Glomerular visceral epithelial cell (primary cell): ENCODE measurements at regions not wholly inside any gene's neighbourhood (a gene's known extent, or its start where the extent isn't known, plus 50 kb on each side); places are given as distances from the start of the nearest gene placed in this dataset.
"Not testable (repeated sequence)": the region's sequence is repeated elsewhere in the genome, so short reads cannot be mapped to it uniquely, and the experiment has no call there.

Experiments used
- DNase-seq: peaks from one replicate; pipeline ENCODE4 v3.0.0-alpha.2; 2016; ENCODE audit errors: extremely low spot score

DNA sequence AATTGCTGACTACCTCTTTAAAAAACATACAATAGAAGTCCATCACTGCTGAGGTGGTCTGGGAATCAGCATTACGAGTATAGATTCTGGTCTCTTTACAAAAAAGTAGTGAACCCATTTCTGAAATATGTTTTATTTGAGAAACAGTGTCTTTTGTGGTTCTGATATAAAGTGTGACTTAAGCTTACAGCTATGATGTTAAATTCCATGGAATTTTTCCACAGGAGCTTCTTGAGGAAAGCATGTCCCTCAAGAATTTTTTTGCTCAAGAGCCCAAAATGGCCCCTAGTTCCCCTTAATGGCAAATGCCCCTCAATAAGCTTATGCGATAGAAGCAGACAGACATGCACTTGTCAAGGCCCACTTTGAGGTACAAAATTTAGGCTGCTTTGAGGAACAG, 265.7 kb downstream of the FAM170A start:
- DNase-seq = no peak

DNA sequence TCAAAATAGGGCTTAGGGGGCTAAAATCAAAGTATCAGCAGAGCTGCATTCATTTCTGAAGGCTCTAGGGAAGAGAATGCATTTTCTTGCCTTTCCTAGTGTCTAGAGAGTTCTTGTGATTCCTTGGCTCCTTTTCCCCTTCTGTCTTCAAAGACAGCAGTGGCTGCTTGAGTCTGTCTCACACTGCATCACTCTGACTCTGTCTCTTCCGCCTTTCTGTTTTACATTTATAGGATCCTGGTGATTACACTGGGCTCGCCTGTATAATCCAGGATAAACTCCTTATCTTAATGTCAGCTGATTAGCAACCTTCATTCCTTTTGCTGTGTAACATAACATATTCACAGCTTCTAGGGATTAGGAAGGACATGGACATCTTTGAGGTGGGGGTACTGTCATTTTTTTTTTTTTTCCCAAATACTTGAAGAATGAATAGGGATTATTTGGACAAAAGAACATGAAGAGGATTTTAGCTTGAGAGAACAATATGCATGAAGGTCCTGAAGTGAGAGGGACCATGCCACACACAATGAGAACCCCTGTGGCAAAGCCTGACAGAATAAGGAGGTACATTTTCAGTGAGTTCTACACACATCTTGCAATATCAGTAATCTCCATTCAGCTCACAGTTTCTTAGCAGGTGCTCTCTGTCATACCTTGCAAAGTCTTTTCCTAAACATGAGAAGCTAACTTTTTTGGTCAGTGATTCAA, 267.6 kb downstream of the FAM170A start:
- DNase-seq = no peak

DNA sequence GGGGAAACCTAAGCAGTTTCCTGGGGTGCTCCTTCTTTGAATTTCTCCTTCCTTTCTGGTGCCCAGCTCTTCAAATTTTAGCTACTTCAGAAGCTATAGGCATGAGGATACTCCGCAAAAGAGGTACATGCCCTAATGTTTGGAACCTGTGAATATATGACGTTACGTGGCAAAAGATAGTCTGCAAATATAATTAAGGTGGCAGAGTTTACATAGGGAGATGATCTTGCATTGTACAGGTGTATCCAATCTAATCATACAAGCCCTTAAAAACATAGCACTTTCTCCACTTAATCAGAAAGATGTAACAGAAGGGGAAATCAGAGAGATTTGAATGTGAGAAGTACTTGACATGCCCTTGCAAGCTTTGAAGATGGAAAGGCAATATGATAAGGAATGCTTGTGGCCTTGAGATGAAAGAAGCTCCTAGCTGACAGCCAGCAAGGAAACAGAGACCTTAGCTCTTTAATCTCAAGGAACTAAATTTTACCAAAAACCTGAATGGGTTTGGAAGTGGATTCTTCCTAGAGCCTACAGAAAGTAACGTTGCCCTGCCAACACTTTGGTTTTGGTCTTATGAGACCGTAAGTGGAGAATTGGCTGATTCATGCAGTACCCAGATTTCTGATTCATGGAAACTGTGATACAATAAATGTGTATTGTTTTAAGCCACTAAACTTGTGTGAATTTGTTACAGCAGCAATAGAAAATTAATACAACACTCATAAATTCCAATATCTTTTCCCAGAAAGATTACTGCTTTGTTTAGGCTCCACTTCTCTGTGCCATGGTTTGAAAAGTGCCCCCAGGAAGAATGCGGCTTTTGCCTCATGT, 268.4 kb downstream of the FAM170A start:
- no peak for DNase-seq

DNA sequence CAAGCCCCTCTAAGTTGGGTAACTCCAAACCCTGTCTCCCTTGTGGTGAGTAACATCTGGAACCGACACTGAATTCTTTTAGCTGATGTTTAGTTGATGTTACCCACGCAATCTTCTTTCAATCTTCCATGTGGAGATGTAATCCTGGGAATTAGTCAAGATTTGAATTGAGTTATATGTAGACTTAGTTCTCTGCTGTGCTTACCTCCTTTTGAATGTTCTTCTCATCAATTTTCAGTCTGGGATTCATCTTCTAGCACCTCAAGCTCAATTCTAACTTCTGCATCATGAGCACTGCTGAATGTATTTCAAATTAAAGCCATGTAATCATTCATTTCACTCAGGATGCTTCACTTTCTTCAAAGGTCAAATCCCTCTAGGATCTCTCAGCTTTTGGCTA, 270.6 kb downstream of the FAM170A start:
- no peak for DNase-seq

DNA sequence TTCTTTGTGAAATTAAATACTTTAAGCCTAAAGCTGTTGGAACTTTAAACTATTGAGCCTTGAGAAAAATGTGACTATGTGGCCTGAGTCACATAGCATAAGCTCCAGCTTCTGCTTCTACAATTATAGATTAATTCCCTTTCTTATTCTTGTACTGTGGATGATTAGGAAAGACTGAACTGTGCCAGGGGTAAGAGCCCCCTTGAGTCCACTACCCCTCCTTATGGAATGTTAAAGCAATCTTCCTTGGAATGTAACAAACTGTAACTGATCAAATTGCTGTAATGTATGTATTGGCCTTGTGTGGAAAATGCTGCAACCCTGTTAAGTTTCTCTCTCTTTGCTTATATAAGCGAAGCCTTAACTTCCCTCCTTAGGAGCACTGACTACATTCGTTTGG, 273.2 kb downstream of the FAM170A start:
- DNase-seq = no peak

DNA sequence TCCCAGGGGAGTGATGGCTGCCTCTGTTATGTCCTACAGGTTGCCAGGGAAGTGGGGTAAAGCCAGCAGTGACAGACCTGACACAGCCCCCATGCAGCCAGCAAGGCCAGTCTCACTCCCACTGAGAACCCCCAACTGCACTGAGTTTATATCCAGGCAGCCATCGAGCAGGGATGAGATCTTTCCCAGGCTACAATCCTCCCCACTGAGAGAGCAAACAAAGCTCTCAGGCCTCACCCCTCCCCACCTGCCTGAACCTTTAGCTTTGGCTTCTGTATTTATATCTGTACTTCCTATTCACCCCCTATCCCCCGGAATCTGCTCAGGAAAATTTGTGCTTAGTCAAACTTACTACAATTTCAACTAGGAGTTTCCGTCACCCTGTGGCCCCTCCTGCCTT, 284.1 kb downstream of the FAM170A start:
- no peak for DNase-seq

DNA sequence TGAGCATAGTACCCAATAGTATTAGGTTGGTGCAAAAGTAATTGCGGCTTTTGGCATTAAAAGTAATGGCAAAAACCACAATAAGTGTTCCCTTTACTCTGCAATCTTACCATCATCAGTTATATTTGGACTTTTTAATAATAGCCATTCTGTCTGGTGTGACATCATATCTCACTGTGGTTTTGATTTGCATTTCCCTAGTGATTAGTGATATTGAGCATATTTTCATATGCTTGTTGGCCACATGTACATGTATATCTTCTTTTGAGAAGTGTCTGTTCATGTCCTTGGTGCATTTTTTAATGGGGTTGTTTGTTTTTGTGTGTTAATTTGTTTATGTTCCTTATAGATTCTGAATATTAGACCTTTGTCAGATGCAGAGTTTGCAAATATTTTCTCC, 289.9 kb downstream of the FAM170A start:
- DNase-seq = no peak

DNA sequence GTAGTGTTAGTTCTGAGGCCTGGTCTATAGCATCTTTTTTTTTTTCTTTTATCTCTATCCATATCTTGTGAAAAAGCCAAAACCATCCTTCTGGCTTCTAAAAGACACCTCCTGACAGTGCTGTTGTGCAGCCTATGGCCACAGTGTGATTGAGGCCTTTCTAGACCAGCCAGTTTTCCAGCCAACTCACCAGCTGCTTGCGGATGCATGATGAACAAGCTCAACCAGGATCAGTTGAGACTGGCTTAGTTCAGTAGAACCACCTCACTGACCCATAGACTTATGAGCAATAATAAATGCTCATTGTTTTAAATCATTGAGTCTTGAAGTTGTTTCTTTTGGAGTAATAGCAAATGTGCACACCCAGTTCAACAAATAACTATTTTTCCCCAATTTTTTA, 296.9 kb downstream of the FAM170A start:
- DNase-seq = no peak

DNA sequence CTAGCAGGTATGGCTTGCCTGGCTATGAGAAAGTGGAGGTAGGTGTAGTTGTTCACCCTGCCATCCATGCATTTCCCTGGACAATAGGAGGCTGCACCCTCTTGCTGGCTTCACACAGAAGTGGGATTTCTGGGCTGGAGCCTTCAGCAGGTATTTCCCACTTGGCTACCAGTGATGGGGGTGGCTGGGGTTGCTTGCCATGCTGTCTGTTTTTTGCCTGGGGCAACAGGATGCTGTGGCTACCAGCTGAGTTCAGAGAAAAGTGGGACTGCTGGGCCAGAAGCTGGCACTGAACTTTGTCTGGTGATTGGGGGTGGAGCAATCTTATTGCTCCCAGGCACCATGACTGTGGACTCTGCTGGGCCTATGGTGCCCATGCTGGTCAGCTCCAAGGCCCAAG, 299.6 kb downstream of the FAM170A start:
- DNase-seq = no peak

DNA sequence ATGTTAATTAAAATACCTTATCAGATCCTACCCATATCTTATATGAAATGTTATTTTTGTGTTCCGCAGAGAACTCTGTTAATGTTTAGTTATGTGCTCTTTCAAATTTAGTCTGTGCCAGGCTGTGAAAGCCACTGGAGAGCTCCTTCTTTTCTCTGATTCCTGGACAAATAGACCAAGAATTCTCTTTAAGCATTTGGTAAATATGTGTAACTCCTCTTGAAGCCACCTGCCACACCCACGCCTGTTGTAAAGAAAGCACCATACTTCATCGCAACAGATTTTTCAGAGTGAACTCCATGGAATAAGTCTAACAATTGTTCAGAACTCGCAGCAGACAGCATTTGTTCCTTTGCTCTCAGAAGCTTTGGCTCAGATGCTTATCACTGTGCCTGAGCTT, 301.1 kb downstream of the FAM170A start:
- no peak for DNase-seq

DNA sequence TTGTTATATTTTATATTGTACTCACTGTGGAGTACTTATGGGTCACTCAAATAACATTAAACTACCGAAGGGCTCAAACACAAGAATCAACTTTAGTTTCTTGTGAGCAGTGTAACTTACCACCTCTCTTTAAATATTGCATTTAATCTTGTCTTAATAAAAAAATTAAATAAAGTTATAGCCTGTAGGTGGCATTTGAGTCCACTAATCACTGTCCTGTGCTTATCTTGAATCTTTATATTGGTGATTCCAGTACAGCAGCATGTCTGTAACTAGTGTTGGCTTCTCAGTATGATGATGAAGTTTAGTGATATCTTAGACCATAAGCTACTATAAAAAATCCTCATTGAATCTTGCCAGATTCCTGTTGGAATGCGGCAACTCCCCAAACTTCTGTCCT, 313.8 kb downstream of the FAM170A start:
- DNase-seq = no peak

DNA sequence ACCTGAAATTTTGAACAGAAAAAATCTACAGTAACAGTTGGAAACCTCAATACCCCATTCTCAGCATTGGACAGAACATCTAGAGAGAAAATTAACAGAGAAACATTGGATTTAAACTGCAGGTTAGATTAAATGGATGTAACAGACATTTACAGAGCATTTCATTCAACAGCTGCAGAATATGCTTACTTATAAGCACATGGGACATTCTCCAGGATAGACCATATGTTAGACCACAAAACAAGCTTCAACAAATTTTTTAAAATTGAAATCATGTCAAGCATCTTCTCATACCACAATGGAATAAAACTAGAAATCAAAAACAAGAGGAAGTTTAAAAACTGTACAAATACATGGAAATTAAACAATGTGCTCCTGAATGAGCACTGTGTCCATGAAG, 316.3 kb downstream of the FAM170A start:
- DNase-seq = no peak

DNA sequence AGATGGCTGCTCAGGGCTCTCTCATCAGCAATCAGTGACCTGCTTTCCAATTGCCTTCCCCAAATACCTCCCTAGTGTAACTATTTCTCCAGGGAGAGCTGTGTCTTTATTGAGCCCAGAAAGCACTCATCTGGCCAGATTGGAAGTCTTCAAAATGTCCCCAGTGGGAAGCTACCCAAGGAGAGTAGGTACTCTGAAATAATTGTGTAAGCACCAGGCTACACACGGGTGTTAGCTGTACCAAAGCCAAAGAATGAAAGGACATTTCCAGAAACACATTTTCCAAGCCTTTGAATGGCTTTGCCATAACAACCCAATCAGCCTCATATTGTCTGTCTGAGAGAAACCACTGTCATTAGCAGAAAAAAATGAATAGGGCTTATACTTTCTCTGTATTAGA, 318.8 kb downstream of the FAM170A start:
- no peak for DNase-seq

DNA sequence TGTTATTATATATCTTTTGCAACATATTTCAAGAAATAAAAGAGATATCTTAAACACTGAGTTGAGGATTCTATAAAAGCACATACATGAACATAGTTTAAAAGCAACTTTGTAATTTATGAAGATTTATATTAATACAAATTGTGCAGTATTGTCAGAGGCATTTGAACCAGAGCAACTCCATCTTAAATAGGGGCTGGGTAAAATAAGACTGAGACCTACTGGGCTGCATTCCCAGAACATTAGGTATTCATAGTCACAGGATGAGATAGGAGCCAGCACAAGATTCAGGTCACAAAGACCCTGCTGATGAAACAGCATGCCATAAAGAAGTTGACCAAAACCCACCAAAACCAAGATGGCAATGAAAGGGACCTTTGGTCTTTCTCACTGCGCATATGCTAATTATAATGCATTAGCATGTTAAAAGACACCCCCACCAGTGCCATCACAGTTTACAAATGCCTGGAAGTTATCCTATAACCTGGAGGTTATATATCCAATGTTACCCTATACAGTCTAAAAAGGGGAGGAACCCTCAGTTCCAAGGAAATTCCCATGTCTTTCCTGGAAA, 320.2 kb downstream of the FAM170A start:
- no peak for DNase-seq

DNA sequence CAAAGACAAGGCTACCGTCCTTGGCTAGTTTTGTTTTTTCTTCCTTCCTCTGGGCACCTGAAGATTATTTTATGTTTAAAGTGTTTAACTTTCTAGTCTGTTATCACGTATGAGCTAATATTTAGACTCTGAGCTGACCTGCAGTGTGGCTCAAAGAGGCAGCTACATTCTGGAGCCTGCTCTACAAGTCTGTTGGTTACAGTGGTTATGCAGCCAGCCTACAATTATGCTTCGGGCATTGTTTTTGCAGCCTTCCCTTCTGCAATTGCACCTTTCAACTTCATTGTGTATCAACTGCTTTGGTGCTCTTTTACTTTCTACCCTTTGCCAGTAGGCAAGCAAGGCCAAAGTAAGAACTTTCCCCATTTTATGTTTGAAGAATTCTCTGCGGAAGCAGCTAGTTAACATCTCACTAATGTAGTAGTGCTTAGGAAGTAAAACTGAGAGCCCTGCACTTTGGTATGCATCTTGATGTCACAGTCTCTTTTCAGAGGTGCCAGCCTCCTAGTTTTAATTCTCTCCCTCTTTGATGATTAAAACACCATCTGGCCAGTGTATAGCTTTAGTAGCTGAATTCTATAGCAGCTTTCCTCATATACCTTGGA, 322.1 kb downstream of the FAM170A start:
- DNase-seq = no peak

DNA sequence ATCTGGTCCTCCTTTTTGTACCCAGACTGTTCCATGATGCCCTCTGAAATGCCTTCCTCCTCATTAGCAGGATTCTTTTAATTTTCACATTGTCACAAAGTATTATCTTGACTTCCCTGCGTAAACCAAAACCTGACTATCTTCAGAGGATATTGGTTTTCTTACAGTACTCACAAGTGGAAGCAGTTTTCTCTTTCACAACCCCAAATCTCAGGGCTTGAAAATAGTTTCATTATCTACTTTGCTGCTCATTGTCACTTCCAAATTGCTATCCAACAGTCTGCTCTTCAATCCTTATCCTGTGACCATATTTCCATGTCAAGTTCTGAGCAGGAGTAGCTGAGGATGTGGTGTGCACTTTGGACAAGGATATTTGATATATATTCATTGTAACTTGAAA, 324.1 kb downstream of the FAM170A start:
- DNase-seq = no peak

DNA sequence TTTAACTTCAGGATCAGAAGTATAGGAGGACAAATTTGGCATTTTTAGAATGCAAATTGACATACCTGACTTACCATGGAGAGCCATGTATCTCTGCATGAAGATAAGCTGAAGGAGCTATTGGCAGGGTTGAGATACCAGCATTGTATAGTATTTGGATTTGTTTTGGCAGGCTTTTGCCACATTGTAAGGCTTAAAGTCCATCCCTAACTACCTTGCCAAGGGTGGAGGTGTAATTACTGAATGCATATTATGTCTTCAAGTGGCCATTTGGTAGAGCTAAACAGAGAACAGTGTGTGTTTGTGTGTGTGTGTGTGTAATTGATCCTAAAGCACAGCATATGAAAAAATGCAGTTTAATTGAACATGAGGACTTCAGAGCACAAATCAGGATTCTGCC, 324.7 kb downstream of the FAM170A start:
- no peak for DNase-seq

DNA sequence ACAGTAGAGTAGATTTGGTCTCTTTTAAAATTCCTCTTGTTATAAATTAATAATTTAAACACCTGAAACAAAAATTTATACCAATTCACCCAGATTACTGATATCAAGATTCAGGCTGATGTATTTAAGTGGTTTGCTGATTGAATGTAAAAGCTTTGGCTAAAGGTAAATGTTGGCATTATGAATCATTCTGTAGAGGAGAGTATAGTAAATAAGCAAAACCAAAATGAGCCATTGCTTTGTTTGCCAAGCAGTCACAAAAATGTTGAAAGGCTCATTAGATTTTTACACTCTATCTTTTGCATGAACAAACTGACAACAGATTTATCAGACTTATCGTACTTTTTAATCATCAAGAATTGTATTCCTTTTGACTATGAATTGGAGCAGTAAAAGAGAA, 332.6 kb downstream of the FAM170A start:
- no peak for DNase-seq

DNA sequence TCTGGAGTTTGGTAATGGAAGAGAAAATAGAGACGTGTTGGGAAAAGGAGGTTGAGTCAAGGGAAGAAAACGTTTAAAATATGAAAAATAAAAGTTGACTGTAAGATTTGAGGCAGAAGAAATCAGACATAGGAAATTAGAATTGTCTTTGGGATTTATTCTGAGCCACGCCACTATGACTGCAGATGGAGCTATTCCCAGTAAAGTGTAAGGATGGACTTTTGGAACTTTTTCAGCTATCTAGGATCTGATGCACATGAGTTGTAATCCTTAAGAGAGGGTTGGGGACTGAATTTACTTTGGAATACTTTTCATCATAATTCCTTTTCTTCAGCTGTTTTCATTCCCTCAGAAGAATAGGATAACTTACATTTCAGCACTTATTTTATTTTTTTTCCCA, 336.7 kb downstream of the FAM170A start:
- no peak for DNase-seq

DNA sequence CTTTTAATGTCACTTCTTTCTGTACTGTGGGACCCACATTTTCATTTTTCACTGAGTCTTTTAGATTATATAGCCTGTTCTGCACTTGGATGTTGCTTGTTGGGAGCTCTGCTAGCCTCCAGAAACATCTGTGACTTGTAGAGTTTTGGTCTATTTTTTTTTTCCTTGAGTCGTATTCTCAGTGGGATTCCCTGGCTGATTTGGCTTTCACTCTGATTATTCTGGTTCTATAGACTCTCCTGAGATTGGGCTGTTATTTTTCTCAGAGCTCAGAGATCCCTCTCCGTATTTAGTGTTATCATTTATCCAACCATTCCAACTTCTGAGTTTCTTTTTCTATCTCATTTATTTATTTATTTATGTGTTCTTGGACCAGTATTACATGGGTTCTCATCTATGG, 339.3 kb downstream of the FAM170A start:
- DNase-seq = no peak

DNA sequence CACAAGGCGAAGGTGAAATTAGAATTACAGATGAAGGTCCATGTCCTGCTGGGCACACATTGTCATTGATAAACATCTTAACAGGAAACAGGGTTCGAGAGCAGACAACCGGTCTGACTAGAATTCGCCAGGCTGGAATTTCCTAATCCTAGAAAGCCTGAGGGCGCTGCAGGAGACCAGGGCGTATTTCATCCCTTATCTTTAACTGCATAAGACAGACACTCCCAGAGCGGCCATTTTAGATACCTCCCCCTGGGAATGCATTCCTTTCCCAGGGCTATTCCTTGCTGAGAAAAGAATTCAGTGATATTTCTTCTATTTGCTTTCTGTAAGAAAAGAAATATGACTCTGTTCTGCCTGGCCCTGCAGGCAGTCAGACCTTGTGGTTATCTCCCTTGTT, 357.7 kb downstream of the FAM170A start:
- not testable (repeated sequence) for DNase-seq

DNA sequence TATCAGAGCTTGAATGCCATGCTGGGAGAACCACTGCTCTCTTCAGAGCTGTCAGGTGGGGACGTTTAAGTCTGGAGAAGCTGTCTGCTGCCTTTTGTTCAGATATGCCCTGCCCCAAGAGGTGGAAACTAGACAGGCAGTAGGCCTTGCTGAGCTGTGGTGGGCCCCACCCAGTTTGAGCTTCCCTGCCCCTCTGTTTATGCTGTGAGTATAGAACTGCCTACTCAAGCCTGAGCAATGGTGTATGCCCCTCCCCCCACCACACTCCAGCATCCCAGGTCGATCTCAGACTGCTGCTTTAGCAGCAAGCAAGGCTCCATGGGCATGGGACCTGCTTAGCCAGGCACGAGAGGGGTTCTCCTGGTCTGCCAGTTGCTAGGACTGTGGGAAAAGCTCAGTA, 362.3 kb downstream of the FAM170A start:
- DNase-seq = no peak

DNA sequence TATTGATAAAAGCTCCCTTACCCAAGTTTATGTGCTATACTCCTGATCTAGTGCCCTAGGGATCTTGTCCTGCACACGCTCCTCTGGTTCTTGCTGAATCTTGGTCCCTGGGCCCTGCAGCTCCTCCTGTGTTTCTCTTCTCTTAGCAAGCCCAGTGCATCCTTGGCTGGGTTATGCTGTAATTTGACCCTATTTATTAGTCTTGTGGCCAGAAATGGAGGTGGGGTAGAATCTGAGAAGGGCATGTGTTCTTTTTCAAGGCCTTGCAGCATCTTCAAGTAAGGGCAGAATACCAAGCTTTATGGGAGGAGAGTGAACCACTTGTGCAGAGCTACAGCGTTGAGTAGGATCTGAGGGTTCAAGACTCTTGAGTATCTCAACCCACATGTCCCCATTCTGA, 366.8 kb downstream of the FAM170A start:
- DNase-seq = no peak
